ENCODE measurements at regions not wholly inside any gene's neighbourhood (a gene's known extent, or its start where the extent isn't known, plus 50 kb on each side); places are given as distances from the start of the nearest gene placed in this dataset.

DNA sequence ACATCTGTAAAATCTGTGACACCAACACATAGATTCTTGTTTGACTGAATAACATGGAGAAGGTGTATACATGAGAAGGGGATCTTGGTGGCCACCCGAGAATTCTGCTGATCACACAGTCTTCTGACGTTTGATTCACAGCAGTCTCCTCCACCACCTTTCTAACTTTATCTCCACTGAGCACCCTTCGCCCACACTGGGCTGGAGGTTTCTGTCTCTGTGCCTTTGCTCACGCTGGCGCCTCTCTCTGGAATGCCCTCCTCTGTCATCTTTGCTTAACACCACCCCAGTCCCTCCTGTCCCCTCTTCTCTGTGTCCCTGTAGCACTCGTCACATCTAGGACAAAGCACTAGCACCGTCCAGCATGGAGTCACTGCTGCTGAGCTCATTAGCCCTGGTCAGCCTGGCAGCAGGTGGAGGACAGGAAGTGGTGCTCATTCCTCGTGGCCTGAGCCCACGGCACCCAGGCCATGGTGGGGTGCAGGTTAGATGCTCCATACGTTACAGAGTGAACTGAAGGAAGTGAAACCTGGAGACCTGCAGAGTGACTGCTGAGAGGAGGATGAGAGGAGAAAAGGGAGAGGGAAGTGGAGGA is 384.6 kb downstream of the UQCRFS1 start:
- Histone ChIP-seq H3K27me3 (peaks cover 0 to 4% (median 0%) of the 10 kb centered on the region in 9 donors), H3K27ac (no peak overlapping the region), H3K4me3 (no peak overlapping the region), H3K36me3 (no peaks in the 10 kb centered on the region), H3K9me3 (no peaks in the 10 kb centered on the region), H3K4me1 (no peaks in the 10 kb centered on the region)
- intact Hi-C loops (cut with DNase I): no loop called here
- ATAC-seq (no peak), DNase-seq (no peak)
- 71 to 75% (median 73%) methylated on average over 10 of the region's 10 CpGs for WGBS, 4 donors
- no peak for TF ChIP-seq POLR2A (IDR thresholded peaks at IDR 0.05)
- TF ChIP-seq, protein P1, sequence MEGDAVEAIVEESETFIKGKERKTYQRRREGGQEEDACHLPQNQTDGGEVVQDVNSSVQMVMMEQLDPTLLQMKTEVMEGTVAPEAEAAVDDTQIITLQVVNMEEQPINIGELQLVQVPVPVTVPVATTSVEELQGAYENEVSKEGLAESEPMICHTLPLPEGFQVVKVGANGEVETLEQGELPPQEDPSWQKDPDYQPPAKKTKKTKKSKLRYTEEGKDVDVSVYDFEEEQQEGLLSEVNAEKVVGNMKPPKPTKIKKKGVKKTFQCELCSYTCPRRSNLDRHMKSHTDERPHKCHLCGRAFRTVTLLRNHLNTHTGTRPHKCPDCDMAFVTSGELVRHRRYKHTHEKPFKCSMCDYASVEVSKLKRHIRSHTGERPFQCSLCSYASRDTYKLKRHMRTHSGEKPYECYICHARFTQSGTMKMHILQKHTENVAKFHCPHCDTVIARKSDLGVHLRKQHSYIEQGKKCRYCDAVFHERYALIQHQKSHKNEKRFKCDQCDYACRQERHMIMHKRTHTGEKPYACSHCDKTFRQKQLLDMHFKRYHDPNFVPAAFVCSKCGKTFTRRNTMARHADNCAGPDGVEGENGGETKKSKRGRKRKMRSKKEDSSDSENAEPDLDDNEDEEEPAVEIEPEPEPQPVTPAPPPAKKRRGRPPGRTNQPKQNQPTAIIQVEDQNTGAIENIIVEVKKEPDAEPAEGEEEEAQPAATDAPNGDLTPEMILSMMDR (IDR thresholded peaks at IDR 0.05): no peak

DNA sequence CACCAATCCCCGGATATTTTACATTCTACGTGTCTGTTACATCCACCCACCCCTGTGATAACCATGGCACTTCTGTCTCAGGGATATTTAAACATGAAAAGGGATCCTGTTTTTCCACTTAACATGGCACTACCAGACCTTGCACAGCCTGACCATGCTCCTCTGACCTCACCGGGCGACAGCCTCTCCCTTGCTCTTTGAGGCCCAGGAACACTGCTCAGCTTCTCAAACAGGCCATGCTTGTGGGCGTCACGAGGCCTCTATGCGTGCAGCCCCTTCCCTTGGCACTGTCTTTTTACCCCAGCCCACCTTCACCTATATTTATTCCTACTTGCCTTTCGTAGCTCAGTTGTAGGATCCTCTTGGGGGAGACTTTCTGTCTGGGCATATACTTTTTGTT is 385.6 kb downstream of the UQCRFS1 start:
- Histone ChIP-seq H3K4me1 (no peaks in the 10 kb centered on the region), H3K27me3 (peaks cover 0 to 4% (median 0%) of the 10 kb centered on the region in 9 donors), H3K36me3 (no peaks in the 10 kb centered on the region), H3K4me3 (no peak overlapping the region), H3K27ac (no peak overlapping the region), H3K9me3 (no peaks in the 10 kb centered on the region)
- DNase-seq (no peak), ATAC-seq (no peak)
- WGBS, 4 donors: 77 to 85% (median 82%) methylated on average over 8 of the region's 8 CpGs
- intact Hi-C loops (cut with DNase I): no loop called here
- TF ChIP-seq, protein P1 (IDR thresholded peaks at IDR 0.05): no peak

DNA sequence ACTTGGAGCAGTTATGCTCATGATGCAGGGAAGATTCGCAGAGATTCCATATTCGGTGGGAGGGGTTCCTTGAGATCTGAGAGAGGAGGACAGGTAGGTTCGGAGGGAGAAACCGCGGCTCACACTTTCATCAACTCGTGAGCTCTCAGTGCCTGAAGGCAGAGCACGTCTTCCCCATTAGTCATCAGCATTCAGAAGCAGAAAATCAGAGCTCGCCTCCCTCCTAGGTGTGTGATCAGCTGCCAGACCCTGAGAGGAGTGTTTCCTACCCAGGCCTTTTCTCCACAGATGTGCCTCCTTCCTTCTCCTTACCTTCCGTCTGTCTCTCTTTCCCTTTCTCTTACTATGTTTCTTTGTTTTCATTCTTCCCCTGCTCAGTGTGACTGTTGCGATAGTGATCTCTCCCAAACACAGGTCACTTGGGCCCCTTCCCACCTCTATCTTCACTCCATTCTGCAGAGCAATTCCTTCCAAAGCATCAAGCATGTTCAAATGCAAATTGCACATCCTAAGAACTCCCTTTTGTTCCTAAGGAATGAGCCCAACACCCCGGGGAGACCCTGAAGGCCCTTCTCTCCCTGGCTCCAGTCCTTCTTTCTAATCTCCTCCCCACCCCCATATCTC is 389.5 kb downstream of the UQCRFS1 start:
- WGBS, 4 donors: 47 to 79% (median 65%) methylated on average over 11 of the region's 11 CpGs
- Histone ChIP-seq H3K27me3 (peaks cover 0 to under 1% (median 0%) of the 10 kb centered on the region in 9 donors), H3K36me3 (no peaks in the 10 kb centered on the region), H3K4me1 (no peaks in the 10 kb centered on the region), H3K27ac (no peak overlapping the region), H3K9me3 (no peaks in the 10 kb centered on the region), H3K4me3 (no peak overlapping the region)
- intact Hi-C loops (cut with DNase I): no loop called here
- ATAC-seq (no peak), DNase-seq (no peak)
- TF ChIP-seq, protein P1 (IDR thresholded peaks at IDR 0.05): no peak
- no peak for TF ChIP-seq POLR2A (IDR thresholded peaks at IDR 0.05)

DNA sequence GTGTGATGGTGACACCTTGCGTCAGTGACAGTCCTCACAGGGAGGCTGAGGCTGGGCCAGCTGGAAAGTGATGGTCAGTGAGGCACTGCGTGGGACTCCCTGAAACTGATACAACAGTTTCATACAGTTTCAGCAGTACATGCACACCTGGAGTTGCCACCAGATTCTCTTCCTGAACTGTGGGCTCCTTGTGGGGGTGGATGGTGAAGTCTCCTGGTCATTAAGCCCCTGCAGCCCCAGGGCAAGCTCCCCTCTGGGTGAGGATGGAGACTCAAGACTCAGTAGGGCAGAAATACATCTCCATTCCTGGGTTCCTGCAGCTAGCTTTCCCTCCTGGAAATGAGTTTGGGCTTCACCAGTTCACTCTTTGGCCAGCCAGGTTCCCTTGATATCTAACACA is 392.7 kb downstream of the UQCRFS1 start:
- Histone ChIP-seq H3K4me3 (no peak overlapping the region), H3K9me3 (no peaks in the 10 kb centered on the region), H3K4me1 (no peaks in the 10 kb centered on the region), H3K27me3 (no peaks in the 10 kb centered on the region), H3K36me3 (no peaks in the 10 kb centered on the region), H3K27ac (no peak overlapping the region)
- TF ChIP-seq, protein P1 (IDR thresholded peaks at IDR 0.05): no peak
- TF ChIP-seq POLR2A (IDR thresholded peaks at IDR 0.05): no peak
- 80 to 93% (median 90%) methylated on average over 2 of the region's 2 CpGs for WGBS, 4 donors
- ATAC-seq: no peak
- intact Hi-C loops (cut with DNase I): no loop called here
- no peak for DNase-seq

All from heart left ventricle (tissue), 16 donors.